ENCODE measurements at regions not wholly inside any gene's neighbourhood (a gene's known extent, or its start where the extent isn't known, plus 50 kb on each side); places are given as distances from the start of the nearest gene placed in this dataset.

GRCh38 chr2:196515051-196515450 is 124.5 kb upstream of the CCDC150 start:
- TF ChIP-seq, protein P1, sequence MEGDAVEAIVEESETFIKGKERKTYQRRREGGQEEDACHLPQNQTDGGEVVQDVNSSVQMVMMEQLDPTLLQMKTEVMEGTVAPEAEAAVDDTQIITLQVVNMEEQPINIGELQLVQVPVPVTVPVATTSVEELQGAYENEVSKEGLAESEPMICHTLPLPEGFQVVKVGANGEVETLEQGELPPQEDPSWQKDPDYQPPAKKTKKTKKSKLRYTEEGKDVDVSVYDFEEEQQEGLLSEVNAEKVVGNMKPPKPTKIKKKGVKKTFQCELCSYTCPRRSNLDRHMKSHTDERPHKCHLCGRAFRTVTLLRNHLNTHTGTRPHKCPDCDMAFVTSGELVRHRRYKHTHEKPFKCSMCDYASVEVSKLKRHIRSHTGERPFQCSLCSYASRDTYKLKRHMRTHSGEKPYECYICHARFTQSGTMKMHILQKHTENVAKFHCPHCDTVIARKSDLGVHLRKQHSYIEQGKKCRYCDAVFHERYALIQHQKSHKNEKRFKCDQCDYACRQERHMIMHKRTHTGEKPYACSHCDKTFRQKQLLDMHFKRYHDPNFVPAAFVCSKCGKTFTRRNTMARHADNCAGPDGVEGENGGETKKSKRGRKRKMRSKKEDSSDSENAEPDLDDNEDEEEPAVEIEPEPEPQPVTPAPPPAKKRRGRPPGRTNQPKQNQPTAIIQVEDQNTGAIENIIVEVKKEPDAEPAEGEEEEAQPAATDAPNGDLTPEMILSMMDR (IDR thresholded peaks at IDR 0.05), result no peak
- no peak for TF ChIP-seq POLR2A (IDR thresholded peaks at IDR 0.05)

All from stomach (tissue), 4 donors.